Fibroblast of skin of left quadriceps (primary cell): ENCODE measurements at regions not wholly inside any gene's neighbourhood (a gene's known extent, or its start where the extent isn't known, plus 50 kb on each side); places are given as distances from the start of the nearest gene placed in this dataset.
"Not testable (repeated sequence)": the region's sequence is repeated elsewhere in the genome, so short reads cannot be mapped to it uniquely, and the experiment has no call there.

Experiments used
- DNase-seq, 2 experiments: peaks; one replicate each; pipeline ENCODE4 v3.0.0-alpha.2; 2013; ENCODE audit warnings: low read depth in 2 of 2

GRCh38 chr1:849873-850272 is 73.8 kb upstream of the SAMD11 start:
- DNase-seq = not testable (repeated sequence)

- not testable (repeated sequence) for DNase-seq
Measured at GRCh38 chr1:850318-850717, 73.4 kb upstream of the SAMD11 start.

- DNase-seq = not testable (repeated sequence)
Measured at GRCh38 chr1:851398-851797, 72.3 kb upstream of the SAMD11 start.

- DNase-seq = not testable (repeated sequence)
Measured at GRCh38 chr1:851841-852240, 71.9 kb upstream of the SAMD11 start.

- DNase-seq = not testable (repeated sequence)
Measured at GRCh38 chr1:855202-855981, 68.3 kb upstream of the SAMD11 start.

GRCh38 chr1:856541-857057 is 67.1 kb upstream of the SAMD11 start:
- not testable (repeated sequence) for DNase-seq

- not testable (repeated sequence) for DNase-seq
Measured at GRCh38 chr1:857926-858648, 65.6 kb upstream of the SAMD11 start.

- DNase-seq = peak; percentile 5 to 8
Measured at GRCh38 chr1:858649-859041, 65.1 kb upstream of the SAMD11 start.

GRCh38 chr1:860941-861340 is 62.8 kb upstream of the SAMD11 start:
- not testable (repeated sequence) for DNase-seq

GRCh38 chr1:861714-862113 is 62.0 kb upstream of the SAMD11 start:
- DNase-seq = no peak

- DNase-seq = not testable (repeated sequence)
Measured at GRCh38 chr1:862601-863000, 61.1 kb upstream of the SAMD11 start.

GRCh38 chr1:865633-866032 is 58.1 kb upstream of the SAMD11 start:
- DNase-seq = not testable (repeated sequence)

- no peak for DNase-seq
Measured at GRCh38 chr1:866095-866494, 57.6 kb upstream of the SAMD11 start.

- not testable (repeated sequence) for DNase-seq
Measured at GRCh38 chr1:866631-867299, 57.0 kb upstream of the SAMD11 start.

- DNase-seq = not testable (repeated sequence)
Measured at GRCh38 chr1:867550-867949, 56.2 kb upstream of the SAMD11 start.

- peak in 1 of 2 experiments; percentile 1 for DNase-seq
Measured at GRCh38 chr1:869499-870244, 54.1 kb upstream of the SAMD11 start.
